HUDEP-2 (cell line): ENCODE measurements at regions not wholly inside any gene's neighbourhood (a gene's known extent, or its start where the extent isn't known, plus 50 kb on each side); places are given as distances from the start of the nearest gene placed in this dataset.
"Not testable (repeated sequence)": the region's sequence is repeated elsewhere in the genome, so short reads cannot be mapped to it uniquely, and the experiment has no call there.

Source experiments
- DNase-seq, 76 experiments: peaks; one replicate each; lab custom pipeline; 2025; ENCODE audit not compliant: unreplicated experiment in 76 of 76; lab: John Stamatoyannopoulos, UW

- DNase-seq: no peak
These were observed 245.3 kb upstream of the UFL1 start for GRCh38 chr6:96276305-96276704.

GRCh38 chr6:96276856-96277255 lies 244.8 kb upstream of the UFL1 start:
- DNase-seq: no peak

GRCh38 chr6:96279084-96279483 lies 242.5 kb upstream of the UFL1 start:
- no peak for DNase-seq

- no peak for DNase-seq
These were observed 235.1 kb upstream of the UFL1 start for GRCh38 chr6:96286503-96286902.

- DNase-seq: no peak
These were observed 222.1 kb upstream of the UFL1 start for GRCh38 chr6:96299525-96299924.

GRCh38 chr6:96301023-96301422 lies 220.6 kb upstream of the UFL1 start:
- no peak for DNase-seq

- no peak for DNase-seq
These were observed 219.8 kb upstream of the UFL1 start for GRCh38 chr6:96301781-96302180.

GRCh38 chr6:96302991-96303390 lies 218.6 kb upstream of the UFL1 start:
- no peak for DNase-seq

GRCh38 chr6:96304997-96305396 lies 216.6 kb upstream of the UFL1 start:
- DNase-seq: no peak

- DNase-seq: no peak
These were observed 190.7 kb upstream of the UFL1 start for GRCh38 chr6:96330884-96331283.

GRCh38 chr6:96340164-96340563 lies 181.4 kb upstream of the UFL1 start:
- DNase-seq: no peak

GRCh38 chr6:96345501-96345900 lies 176.1 kb upstream of the UFL1 start:
- DNase-seq: no peak

GRCh38 chr6:96381246-96381645 lies 140.4 kb upstream of the UFL1 start:
- no peak for DNase-seq

GRCh38 chr6:96391776-96392360 lies 129.7 kb upstream of the UFL1 start:
- DNase-seq: peak in 1 of 76 experiments; percentile 5

- peak in 11 of 76 experiments; percentile 1 to 46 (median 21) for DNase-seq
These were observed 126.9 kb upstream of the UFL1 start for GRCh38 chr6:96394727-96395126.

GRCh38 chr6:96410467-96410866 lies 111.1 kb upstream of the UFL1 start:
- no peak for DNase-seq

GRCh38 chr6:96420294-96420693 lies 101.3 kb upstream of the UFL1 start:
- DNase-seq: no peak

- peak in 35 of 76 experiments; percentile 3 to 88 (median 50) for DNase-seq
These were observed 87.7 kb upstream of the UFL1 start for GRCh38 chr6:96433950-96434349.

GRCh38 chr6:96436398-96436797 lies 85.2 kb upstream of the UFL1 start:
- no peak for DNase-seq

- not testable (repeated sequence) for DNase-seq
These were observed 84.4 kb upstream of the UFL1 start for GRCh38 chr6:96437228-96437627.

GRCh38 chr6:96450082-96450769 lies 71.4 kb upstream of the UFL1 start:
- DNase-seq: no peak

GRCh38 chr6:96450770-96451130 lies 70.9 kb upstream of the UFL1 start:
- DNase-seq: no peak

- DNase-seq: no peak
These were observed 62.8 kb upstream of the UFL1 start for GRCh38 chr6:96458771-96459170.
